Right ventricle myocardium inferior (tissue), 1 donor: ENCODE measurements at regions not wholly inside any gene's neighbourhood (a gene's known extent, or its start where the extent isn't known, plus 50 kb on each side); places are given as distances from the start of the nearest gene placed in this dataset.

Experiments used
- ATAC-seq: fragments of 200-7000 bp; cut with Tn5 transposase; one replicate; pipeline ENCODE4 v1.9.1; 2020; ENCODE audit warnings: mild to moderate bottlenecking, moderate library complexity
- DNase-seq: peaks from one replicate; pipeline ENCODE4 v3.0.0; 2021; ENCODE audit errors: missing footprints
- intact Hi-C: fragments of 100-400 bp; cut with DNase I; formaldehyde crosslinking; loops from one replicate; pipeline ENCODE4 v1.11.0; 2022
- donor health status: DM: no; HTN: yes; CAD: no; lungs with severe emphysema.

DNA sequence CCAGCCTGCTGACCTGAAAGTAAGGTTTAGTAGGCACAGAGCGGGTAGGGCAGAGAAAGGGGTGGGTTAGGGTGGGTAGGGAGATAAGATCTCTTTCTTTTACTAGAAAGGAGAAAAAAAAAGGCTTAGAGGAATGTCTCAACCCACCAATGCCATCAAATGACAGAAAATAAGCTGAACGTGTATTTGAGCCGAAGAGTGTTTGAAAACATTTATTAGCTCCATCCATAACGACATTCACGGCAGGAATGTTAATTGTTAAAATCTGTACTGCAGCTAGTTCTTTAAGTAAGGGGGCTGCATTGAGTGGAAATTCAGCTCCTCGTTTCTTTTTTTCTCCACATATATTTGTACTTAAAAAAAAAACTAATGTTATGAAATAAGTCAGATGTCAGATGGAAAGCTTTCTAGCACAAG is 63.7 kb upstream of the ARID5B start:
- intact Hi-C loops: loop anchor here (10.0 kb wide), 1 partner anchor 173 kb away; the partner anchor contains the start of gene CABCOCO1
- ATAC-seq (no peak), DNase-seq (no peak)

DNA sequence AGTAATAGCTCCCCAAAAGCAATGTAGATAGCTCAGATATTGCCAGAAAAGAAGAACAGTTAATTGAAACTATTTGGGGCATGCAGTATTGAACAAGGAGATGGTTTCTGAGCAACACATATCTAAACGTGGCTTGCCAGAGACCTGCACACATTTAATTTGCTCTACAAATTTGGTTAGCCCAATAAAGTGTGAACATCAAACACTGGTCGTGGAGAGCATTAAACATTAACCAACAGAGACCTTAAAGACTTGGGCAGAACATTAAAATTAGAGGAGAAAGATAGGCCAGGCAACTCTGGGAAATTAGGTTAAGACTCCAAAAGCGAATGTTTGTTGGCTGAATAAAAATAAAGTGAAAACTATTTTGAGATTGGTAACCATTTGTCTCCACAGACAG is 61.6 kb upstream of the ARID5B start:
- ATAC-seq (no peak), DNase-seq (no peak)
- intact Hi-C loops: loop anchor here (10.0 kb wide), 1 partner anchor 175 kb away; the partner anchor contains the start of gene CABCOCO1

DNA sequence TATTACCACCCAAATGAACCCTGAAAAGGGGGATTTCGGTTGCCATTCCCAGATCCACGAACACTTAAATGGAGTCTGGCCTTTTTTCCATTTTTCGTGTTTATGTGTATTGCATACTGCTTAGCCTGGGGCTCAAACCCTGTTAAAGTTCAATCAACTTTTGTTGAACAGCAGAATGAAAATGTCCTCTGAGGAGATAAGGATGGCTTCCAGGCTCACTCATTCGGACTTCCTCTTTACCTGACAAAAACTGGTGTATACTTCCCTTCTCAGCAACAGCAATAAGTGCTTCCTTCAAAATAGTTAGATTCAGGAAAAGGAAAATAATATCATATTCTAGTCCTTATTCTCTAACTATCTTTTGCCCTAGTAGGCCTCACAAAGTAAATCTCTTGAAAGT is 61.1 kb upstream of the ARID5B start:
- no peak for DNase-seq
- no peak for ATAC-seq
- intact Hi-C loops: no loop called here

- ATAC-seq: no peak
- intact Hi-C loops: no loop called here
- no peak for DNase-seq
These were observed 60.1 kb upstream of the ARID5B start for GRCh38 chr10:61841338-61841875.

- intact Hi-C loops: no loop called here
- ATAC-seq (no peak), DNase-seq (no peak)
These were observed 58.6 kb upstream of the ARID5B start for GRCh38 chr10:61842755-61843497.

DNA sequence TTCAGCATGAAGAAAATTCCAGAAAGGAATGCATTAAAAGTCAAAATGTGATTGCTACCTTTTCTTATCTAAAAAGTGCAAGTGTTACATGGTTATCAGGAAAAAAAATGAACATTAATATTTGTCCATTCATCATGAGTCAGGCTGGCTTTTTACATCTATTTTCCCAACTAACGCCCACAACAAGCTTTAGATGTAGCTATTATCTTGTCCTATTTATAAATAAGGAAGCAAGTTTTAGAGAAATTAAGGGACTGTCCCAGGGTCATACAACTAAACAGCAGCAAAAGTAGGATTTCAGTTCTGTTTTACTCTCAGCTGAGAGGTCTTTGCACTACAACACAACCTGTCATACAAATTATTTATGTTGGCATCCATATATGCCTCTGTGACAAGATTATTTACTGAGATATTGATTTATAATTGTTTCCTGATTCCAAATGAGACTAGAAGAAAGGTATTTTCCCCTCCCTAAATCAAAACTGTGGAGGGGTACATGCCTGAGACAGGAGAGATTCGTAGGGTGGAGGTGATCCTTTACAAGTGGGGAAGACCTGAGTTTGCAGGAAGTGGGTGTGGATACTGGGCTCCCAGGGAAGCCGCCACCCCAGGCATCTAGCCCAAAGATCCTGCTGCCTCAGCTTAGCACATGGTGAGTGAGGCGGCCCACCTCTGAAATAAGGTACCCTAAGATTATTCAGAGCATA is 57.2 kb upstream of the ARID5B start:
- DNase-seq (no peak), ATAC-seq (no peak)
- intact Hi-C loops: no loop called here

- DNase-seq (no peak), ATAC-seq (no peak)
- intact Hi-C loops: no loop called here
These were observed 56.1 kb upstream of the ARID5B start for GRCh38 chr10:61845196-61845949.

DNA sequence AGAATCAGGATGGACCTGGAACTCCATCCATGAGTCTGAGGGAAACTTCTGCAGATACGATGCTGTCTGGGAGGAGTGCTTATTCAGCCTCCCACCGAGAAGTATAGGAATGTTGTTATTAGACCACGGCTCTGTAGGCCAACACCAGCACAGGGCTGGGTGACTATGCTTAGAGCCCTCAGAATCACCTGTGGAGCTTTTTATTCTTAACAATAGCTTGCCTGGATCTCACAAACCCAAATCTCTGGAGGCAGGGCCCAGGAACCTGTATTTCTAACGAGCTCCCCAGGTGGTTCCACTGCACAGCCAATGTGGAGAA is 55.6 kb upstream of the ARID5B start:
- ATAC-seq: no peak
- intact Hi-C loops: no loop called here
- DNase-seq: no peak

GRCh38 chr10:61846370-61847031 is 55.0 kb upstream of the ARID5B start:
- intact Hi-C loops: no loop called here
- ATAC-seq (no peak), DNase-seq (no peak)

DNA sequence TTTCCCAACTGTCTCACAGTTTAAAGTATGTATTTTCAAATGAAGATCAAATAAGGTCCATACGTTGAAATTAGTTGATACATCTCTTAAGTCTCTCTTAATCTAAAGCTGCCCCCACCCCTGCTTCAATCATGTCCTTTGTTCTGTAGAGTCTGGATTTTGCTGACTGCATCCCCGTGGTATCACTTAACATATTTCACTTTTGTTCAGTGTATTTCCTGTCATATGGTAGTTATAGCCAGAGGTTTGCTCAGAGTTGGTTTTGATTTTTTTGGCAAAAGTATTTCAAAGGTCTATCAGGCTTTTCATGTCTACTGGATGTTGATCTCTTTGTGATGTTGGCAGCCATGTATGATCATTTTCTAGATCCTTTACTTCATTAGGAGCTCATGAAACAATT is 54.4 kb upstream of the ARID5B start:
- DNase-seq: no peak
- intact Hi-C loops: no loop called here

GRCh38 chr10:61847640-61848039 is 53.9 kb upstream of the ARID5B start:
- intact Hi-C loops: no loop called here
- no peak for DNase-seq
- ATAC-seq: no peak

More for the DNA sequence above, 54.4 kb upstream of the ARID5B start:
- no peak for ATAC-seq

DNA sequence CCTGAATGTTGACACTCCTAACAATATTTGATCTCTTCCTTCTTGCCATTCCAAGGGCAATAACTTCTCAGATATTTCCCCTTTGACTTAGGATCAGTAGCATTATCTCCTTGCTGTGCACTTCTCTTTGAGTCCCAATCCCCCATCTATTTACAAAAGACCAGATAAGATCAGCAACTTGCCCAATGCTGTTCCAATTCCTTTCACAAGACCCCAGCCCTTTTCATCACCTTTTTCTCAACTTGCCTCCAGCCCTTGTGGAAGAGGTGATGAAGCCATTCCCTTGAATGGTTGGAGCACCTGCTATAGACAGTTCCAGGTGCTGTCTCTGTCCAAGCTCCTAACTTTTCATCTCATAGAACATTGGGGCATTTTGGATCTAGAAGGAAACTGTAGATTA is 51.1 kb upstream of the ARID5B start:
- DNase-seq: no peak
- ATAC-seq: no peak
- intact Hi-C loops: no loop called here
